UCSD-AML1 (cell line): ENCODE measurements at regions not wholly inside any gene's neighbourhood (a gene's known extent, or its start where the extent isn't known, plus 50 kb on each side); places are given as distances from the start of the nearest gene placed in this dataset.
"Not testable (repeated sequence)": the region's sequence is repeated elsewhere in the genome, so short reads cannot be mapped to it uniquely, and the experiment has no call there.

ENCODE experiments used
- DNase-seq: peaks from one replicate; lab custom pipeline; 2025; ENCODE audit not compliant: unreplicated experiment; lab: John Stamatoyannopoulos, UW

- DNase-seq, result no peak
Measured at GRCh38 chr5:67774786-67775185, 440.8 kb upstream of the PIK3R1 start.

DNA sequence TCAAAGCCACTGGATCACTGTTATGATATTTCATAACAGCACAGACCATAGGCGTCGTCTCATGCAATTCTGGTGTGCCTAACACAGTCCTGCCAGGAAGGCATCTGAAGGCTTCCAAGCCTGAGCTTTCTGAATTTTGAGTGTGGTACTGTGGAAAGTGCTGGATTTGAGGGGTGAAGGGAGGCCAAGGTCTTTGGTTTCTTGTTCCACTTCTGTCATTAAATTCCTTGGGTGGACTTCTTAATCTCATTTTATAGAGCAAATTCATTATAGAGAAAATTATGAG, 441.3 kb upstream of the PIK3R1 start:
- DNase-seq, result no peak

- DNase-seq, result no peak
Measured at GRCh38 chr5:67773411-67774266, 441.9 kb upstream of the PIK3R1 start.

DNA sequence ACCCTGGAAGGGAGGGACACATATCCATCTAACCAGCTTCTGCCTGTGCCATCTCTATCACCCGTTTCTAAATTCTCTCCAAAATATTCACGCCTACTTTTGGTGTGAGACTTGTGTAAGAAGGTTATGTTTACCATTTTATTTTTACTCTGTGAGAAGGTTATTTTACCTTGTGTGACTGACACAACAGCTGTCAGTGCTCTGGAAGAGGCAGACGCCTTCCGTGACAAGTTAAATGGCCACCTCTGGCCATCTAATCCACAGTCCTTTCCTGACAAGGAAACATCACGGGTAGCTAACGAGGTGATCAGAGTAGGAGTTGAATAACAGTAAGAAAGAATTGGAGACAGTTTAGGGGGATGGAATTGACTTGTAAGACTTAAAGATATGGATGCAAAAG, 443.8 kb upstream of the PIK3R1 start:
- no peak for DNase-seq

DNA sequence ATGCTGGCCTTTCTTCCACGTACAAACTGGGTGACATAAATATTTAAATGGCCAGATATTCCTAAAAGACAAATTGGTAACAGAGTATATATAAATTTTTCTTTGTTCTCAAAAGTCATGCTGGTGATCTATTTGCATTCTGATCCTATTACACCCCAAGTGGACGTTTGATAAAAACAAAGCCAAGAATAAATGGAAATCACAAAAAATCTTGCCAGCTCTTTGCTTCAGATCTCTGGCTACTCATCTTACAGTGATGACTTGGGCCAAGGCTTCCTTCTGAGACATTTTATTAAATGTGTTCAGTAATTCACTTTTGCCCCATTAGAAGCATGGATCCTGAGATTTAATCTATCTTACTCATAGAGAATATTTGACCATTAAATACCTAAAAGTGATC, 444.3 kb upstream of the PIK3R1 start:
- DNase-seq, result no peak

DNA sequence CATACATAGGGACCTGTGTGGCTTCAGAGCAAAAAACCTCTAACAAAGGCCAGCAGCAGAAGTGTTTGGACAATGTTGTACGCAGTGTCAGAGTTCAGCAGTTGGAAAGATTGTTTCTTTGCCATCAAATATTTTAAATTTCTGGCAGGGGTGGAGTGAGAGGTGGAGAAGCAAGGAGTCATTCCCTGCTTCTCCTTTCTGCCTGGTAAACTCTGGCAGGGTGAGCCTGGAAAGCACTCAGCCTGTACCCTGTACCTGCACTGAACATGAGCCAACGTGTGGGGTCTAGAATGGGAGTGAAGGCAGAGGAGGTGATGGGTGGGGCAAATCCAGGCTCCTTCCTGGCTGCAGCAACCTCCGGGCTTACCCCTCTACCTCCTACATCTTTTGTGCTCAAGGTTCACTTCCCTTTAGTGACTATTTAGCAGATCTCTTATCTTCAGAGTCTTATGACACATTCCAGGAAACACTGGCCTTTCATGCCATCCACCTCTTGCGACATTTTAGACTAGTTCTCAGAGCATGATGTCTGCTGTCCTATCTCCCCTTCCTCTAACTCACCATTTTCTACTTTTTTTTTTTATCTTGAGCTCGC, 445.0 kb upstream of the PIK3R1 start:
- DNase-seq, result peak; percentile 12

DNA sequence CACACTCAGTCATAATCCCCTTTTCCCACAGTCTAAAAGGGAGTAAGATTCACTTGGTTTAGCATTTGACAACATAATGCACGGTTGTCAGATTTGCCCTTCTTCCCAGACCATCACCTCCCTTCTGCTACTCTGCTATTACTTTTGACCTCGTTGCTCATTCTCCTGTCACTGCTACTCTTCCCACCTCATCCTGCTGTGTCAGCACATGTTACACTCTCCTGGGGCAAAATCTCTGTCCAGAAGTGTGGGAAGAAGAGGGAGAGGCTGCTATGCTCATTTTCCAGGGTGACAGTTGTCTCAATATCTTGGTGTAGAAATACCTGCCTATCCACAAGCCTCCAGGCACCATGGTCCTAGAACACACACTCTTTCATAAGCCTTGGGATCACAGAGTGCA, 449.9 kb upstream of the PIK3R1 start:
- no peak for DNase-seq

DNA sequence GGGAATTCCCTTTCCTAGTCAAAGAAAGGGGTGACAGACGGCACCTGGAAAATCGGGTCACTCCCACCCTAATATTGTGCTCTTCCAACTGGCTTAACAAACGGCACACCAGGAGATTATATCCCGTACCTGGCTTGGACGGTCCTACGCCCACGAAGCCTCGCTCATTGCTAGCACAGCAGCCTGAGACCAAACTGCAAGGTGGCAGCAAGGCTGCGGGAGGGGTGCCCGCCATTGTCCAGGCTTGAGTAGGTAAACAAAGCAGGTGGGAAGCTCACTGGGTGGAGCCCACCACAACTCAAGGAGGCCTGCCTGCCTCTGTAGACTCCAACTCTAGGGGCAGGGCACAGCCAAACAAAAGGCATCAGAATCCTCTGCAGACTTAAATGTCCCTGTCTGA, 457.8 kb upstream of the PIK3R1 start:
- DNase-seq, result not testable (repeated sequence)

DNA sequence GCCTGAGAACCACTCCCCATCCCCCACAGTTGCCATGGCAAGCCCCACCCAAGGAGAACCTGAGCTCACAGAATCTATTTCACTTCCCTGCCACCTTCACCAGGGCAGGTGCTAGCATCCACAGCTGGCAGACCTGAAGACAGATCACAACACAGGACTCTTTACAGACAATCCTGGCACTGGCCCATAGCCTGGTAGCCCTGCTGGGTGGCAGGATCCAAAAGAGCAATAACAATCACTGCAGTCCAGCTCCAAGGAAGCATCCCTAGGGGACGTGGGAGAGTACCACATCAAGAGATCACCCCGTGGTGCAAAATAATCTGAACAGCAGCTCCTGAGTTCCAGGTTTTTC, 463.2 kb upstream of the PIK3R1 start:
- DNase-seq, result no peak

DNA sequence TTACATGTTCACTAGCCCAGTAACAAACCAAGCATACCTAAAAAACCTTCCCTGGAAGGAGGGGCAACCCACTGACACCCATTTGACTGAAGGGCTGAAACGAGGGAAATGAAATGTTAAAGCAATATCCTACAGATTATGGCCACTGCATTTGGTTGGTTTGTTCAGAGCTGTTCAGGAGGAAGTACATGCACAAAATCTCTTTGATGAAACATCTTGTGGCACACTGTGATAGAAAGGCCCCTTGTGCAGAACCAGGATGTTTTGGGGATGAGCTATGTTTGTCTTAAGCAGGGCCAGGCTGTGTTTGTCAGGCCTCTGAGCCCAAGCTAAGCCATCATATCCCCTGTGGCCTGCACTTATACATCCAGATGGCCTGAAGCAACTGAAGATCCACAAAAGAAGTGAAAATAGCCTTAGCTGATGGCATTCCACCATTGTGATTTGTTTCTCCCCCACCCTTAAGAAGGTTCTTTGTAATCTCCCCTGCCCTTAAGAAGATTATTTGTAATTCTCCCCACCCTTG, 467.3 kb upstream of the PIK3R1 start:
- no peak for DNase-seq

DNA sequence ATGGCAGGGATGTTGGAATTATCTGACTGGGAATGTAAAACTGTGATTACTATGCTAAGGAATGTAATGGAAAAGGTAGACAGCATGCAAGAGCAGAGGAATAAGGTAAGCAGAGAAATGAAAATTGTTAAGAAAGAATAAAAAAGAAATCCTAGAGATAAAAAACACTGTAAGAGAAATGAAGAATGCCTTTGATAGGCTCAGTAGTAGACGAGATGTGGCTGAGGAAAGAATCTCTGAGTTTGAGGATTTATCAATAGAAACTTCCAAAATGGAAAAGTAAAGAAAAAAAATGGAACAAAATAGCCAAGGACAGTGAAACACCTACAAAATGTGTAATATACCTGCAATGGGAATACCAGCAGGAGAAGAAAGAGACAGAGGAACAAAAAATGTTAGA, 468.5 kb upstream of the PIK3R1 start:
- no peak for DNase-seq

DNA sequence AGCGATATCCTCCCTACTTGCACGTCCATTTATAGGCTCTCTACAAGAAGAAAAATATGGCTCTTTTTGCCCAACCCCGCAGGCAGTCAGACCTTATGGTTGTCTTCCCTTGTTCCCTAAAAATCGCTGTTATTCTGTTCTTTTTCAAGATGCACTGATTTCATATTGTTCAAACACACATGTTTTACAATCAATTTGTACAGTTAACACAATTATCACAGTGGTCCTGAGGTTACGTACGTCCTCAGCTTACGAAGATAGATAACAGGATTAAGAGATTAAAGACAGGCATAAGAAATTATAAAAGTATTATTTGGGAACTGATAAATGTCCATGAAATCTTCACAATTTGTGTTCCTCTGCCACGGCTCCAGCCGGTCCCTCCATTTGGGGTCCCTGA, 468.9 kb upstream of the PIK3R1 start:
- DNase-seq, result not testable (repeated sequence)

DNA sequence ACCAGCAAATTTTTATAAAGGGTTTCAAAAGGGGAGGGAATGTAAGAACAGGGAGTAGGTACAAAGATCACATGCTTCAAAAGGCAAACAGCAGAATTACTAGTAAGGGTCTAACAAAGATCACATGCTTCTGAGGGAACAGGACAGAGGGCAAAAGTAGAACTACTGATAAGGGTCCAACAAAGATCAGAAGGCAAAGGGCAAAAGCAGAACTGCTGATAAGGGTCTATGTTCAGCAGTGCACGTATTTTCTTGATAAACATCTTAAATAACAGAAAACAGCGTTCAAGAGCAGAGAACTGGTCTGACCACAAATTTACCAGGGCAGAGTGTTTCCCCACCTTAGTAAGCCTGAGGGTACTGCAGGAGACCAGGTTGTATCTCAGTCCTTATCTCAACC, 469.5 kb upstream of the PIK3R1 start:
- DNase-seq, result no peak

DNA sequence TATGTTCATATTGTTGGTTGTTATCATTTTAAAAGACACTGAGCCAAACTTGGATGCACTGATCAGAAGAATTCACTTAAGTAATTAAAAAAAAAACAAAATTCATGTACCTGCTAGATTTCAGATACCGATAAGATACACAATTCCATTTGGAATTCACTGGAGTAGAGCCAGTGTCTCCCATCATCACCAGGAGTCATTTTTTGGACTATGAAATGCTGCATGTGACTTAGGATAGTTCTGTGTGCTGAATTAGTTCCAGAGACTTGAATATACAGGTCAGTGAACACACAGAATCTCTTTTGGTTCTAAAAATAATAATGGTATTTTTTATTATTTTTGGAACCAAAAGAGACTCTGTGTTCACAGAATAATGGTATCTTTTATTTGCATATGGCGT, 482.6 kb upstream of the PIK3R1 start:
- no peak for DNase-seq

DNA sequence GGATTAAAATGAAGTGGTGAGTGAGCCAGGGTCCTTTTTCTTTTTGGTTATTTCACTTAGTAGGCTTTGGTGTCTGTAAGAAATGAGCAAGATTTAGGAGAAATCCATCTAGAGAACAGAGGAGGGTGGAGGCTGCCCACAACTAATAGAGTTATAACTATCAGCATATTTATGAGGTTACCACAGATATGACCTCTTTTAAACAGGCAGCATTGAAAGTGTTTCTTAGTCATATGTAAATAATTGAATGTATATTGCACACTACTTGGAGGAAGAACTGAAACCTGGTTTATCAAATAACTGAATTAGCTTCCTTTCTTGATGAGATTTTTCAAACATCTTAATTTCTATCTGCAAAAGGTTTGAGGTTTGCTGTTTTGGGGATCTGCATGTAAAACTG, 483.1 kb upstream of the PIK3R1 start:
- DNase-seq, result no peak

DNA sequence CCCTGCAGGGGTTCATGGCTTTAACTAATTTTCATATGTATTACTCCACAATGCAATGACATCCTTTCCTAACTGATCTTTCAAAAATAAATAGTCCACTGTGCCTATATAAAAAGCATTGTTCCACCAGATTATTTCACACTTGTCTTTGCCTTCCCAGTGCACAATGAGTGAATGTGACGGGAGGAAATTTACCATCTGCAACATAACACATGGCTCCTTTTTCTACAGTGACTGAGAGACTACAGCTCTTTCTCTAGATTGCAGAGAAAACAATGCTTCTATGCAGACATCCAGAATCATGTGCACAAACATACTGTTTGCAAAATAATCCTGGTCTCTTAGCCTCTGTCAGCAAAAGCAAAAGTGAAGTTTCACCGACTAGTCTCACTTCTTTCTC, 483.7 kb upstream of the PIK3R1 start:
- no peak for DNase-seq

DNA sequence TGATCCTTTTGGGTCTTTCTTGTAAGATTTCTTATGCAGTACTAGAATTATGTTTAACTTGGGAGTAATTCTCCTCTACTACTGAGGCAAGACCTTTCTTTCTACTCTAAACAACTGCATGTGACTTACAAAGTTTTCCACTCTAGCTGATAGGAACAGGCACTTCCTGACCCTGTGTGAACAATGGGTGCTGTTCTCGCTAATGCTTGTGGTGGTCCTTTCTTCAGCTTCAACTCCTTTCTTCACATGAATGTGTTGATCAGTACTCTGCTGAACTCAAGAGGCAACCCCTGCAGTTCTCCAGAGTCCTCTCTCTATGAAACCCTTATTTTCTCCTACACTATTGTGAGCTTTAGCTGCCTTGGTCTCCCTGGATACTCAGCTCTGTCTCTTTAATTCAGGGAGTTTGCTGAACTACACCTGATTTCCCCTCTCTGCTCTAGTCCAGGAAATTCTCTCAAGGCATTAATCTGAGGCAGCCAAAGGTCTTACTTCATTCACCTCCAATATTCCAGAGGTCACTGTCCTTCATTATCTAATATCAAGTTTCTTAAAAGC, 484.6 kb upstream of the PIK3R1 start:
- no peak for DNase-seq

- DNase-seq, result no peak
Measured at GRCh38 chr5:67728326-67728890, 487.1 kb upstream of the PIK3R1 start.

DNA sequence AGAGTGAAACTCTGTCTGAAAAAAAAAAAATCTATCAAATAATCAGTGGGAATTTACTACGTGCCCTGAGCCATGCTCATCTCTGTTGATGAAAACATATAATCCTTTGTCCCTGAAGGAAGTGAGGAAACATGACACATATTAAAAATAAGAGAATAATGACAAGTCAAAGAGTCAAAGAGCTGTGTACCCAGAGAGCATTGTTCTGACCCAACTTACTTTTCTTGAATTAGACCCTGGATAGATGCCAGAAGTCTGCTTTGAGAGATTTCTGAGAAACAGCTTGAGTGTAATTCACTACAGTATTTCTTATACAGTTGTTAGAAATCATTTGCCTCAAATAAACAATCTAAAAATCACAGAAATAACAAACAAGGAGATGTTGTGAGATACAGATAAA, 490.0 kb upstream of the PIK3R1 start:
- no peak for DNase-seq

DNA sequence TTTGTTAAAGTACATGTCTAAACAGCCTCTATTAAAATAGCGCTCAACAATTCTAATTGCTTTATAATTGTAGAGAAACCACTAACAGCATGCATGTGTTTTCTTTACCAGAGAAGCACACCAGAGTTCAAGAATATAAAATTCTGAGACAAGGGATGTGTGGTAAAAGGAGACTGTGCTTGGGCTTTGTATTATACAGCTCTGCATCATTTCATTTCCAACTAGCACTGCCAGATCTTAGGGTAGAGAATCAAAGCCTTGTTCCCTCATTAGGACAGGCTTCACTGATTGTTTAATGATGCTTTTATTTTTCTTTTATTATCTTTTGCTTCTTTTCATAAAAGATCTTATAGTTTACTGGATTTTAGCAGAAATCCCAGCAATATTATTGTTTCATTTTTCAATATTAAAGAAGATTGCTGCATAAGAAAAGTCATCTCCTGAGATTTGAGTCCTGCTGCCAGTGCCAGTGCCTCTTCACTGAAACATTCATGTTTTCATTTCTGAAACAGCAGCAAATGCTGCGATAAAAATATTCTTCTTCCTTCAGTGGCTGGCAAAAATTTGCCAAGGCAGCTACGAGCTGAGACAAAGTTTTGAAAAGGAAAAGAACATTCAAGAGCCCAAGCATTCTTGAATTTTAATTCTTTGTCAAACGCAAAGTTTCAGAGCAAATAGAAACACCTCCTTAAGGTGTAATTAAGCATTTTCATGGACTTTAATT, 491.0 kb upstream of the PIK3R1 start:
- no peak for DNase-seq

GRCh38 chr5:67723873-67724272, 491.7 kb upstream of the PIK3R1 start:
- DNase-seq, result no peak

DNA sequence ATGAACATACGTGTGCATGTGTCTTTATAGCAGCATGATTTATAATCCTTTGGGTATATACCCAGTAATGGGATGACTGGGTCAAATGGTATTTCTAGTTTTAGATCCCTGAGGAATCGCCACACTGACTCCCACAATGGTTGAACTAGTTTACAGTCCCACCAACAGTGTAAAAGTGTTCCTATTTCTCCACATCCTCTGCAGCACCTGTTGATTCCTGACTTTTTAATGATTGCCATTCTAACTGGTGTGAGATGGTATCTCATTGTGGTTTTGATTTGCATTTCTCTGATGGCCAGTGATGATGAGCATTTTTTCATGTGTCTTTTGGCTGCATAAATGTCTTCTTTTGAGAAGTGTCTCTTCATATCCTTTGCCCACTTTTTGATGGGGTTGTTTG, 493.0 kb upstream of the PIK3R1 start:
- not testable (repeated sequence) for DNase-seq
